MV-4-11 (cell line): ENCODE measurements at regions not wholly inside any gene's neighbourhood (a gene's known extent, or its start where the extent isn't known, plus 50 kb on each side); places are given as distances from the start of the nearest gene placed in this dataset.
"Not testable (repeated sequence)": the region's sequence is repeated elsewhere in the genome, so short reads cannot be mapped to it uniquely, and the experiment has no call there.

Experiments used
- DNase-seq: peaks from one replicate; lab custom pipeline; 2025; lab: John Stamatoyannopoulos, UW

DNA sequence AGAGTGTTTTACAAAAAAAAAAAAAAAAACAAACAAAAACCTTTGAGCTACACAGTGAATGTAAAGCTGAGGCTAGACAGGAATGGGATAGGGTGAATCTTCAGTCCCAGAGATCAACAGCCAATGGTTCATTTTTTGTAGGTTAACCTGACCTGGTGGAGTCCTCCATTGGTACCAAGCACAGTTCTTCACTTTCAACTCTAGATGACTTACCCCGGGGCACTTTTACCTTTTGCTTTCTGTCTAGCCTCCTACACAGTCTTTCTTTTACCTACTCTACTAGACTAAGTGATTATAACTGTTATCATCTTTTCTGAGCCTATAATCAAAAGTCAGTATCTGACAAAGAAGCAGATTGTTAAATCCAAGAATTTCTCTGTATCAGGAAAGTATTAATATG, 50.9 kb downstream of the ANXA2R start:
- no peak for DNase-seq

DNA sequence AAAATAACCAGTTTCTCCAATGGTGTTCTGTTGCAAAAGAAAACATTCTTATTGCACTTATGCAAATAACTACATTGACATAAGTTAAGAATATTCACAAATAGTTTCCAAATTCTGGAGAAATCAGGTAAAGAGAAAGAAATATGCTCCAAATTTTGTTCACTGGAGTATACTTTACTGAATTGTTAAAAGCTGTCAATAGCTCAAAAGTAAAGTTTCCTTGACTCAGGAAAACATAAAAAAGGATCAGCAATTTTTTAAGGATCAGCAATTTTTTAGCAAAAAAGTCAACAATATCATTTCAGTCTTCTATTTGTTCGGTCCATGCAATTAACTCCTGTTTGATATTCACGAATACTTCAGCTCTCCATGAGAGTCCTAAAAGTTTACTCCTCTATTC, 51.6 kb downstream of the ANXA2R start:
- DNase-seq, result no peak

DNA sequence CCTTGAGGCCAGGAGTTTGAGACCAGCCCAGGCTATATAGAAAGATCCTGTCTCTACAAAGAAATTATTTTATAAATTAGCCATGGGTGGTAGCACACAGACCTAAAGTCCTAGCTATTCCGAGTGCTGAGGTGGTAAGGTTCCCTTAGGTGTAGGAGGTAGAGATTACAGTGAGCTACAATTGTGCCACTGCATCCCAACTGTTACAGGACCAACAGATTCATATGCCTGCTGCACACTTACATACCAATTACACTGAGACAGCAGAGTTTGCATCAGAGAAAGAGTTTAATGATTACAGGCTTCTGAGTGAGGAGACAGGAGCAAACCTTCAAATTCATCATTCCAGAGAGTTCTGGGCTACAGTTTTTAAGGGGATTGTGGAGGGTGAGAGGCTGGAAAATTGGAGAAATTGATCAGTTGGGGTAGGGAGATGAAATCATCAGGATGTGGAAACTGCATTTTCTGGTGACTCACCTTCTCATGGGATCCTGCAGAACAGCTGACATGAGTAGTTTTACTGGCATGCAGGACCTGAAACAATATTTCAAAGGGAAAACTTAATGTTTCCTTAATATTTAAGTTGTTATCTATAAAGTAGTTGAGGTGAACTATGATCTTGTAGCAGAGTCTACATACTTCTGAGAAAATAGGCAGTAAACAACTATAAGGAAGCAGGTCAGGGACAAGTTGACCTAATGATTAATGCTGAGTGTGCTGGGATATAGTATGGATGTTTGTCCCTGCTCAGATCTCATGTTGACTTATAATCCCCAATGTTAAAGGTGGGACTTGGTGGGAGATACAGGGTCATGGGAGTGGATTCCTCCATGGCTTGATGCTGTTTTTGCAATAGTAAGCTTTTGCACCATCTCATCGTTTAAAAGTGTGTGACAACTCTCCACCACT, 54.7 kb downstream of the ANXA2R start:
- no peak for DNase-seq

DNA sequence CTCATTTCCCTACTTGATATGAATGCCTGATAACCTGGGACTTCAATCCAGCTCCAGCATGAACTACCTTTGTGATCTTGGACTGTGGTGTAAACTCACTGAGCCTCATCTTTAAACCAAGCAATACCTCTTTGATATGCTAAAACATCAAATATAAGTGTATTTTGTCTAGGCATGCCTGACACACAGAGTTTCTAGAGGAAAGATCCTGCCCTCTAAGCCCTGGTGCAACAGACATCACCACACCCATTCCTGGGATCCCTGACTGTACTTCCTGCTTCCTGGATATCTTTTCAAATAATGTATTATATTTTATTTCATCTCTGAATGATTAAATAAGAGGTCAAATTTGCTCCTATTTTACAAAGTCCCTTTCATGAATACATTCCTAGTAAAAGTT, 55.8 kb downstream of the ANXA2R start:
- DNase-seq, result no peak

DNA sequence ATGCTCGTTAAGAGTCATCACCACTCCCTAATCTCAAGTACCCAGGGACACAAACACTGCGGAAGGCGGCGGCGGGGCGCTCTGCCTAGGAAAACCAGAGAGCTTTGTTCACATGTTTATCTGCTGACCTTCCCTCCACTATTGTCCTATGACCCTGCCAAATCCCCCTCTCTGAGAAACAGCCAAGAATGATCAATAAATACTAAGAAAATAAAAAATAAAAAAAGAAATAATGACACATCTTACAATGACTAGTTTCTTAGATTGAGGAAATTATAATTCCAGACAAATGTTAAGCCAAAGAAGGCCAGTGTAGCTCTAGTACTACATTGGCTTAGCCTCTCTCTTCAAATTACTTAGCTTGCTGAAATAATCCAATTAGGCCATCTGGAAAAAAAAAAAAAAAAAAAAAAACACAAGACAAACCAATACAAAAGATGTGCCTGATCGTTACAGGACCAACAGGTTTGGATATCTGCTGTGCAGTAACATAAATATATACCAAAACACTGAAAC, 58.0 kb downstream of the ANXA2R start:
- DNase-seq, result no peak

DNA sequence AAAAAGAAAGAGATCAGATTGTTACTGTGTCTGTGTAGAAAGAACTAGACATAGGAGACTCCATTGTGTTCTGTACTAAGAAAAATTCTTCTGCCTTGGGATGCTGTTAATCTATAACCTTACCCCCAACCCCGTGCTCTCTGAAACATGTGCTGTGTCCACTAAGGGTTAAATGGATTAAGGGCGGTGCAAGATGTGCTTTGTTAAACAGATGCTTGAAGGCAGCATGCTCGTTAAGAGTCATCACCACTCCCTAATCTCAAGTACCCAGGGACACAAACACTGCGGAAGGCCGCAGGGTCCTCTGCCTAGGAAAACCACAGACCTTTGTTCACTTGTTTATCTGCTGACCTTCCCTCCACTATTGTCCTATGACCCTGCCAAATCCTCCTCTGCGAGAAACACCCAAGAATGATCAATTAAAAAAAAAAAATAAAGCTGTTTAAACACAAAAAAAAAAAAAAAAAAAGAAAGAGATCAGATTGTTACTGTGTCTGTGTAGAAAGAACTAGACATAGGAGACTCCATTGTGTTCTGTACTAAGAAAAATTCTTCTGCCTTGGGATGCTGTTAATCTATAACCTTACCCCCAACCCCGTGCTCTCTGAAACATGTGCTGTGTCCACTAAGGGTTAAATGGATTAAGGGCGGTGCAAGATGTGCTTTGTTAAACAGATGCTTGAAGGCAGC, 58.6 kb downstream of the ANXA2R start:
- not testable (repeated sequence) for DNase-seq

DNA sequence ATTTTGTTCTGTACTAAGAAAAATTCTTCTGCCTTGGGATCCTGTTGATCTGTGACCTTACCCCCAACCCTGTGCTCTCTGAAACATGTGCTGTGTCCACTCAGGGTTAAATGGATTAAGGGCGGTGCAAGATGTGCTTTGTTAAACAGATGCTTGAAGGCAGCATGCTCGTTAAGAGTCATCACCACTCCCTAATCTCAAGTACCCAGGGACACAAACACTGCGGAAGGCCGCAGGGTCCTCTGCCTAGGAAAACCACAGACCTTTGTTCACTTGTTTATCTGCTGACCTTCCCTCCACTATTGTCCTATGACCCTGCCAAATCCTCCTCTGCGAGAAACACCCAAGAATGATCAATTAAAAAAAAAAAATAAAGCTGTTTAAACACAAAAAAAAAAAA, 59.1 kb downstream of the ANXA2R start:
- not testable (repeated sequence) for DNase-seq

DNA sequence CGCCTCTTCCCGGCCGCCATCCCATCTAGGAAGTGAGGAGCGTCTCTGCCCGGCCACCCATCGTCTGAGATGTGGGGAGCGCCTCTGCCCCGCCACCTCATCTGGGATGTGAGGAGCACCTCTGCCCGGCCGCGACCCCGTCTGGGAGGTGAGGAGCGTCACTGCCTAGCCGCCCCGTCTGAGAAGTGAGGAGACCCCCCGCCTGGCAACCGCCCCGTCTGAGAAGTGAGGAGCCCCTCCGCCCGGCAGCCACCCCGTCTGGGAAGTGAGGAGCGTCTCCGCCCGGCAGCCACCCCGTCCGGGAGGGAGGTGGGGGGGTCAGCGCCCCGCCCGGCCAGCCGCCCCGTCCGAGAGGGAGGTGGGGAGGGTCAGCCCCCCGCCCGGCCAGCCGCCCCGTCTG, 59.7 kb downstream of the ANXA2R start:
- DNase-seq, result not testable (repeated sequence)

DNA sequence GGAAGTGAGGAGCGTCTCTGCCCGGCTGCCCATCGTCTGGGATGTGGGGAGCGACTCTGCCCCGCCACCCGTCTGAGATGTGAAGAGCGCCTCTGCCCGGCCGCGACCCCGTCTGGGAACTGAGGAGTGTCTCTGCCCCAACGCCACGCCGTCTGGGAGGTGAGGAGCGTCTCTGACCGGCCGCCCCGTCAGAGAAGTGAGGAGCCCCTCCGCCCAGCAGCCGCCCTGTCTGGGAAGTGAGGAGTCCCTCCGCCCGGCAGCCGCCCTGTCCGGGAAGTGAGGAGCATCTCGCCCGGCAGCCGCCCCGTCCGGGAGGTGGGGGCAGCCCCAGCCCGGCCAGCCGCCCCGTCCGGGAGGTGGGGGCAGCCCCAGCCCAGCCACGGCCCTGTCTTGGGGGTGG, 60.9 kb downstream of the ANXA2R start:
- DNase-seq, result not testable (repeated sequence)

DNA sequence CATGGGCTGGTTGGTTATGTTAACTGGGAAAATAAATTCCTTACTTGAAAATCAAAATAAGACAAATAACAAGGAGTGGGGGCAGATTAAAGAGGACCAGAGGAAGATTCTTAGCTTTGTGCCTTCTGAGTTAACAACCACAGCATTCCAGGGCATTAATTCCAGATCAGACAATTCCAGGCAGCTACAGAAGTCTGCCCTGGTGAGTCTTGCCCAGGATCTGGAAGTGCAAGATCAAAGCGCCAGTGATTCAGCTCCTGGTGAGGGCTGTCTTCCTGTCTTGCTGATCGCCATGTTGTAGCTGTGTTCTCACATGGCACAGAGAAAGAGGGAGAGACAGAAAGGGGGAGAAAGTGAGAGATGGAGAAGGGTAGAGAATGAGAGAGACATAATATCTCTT, 65.6 kb downstream of the ANXA2R start:
- DNase-seq, result no peak

DNA sequence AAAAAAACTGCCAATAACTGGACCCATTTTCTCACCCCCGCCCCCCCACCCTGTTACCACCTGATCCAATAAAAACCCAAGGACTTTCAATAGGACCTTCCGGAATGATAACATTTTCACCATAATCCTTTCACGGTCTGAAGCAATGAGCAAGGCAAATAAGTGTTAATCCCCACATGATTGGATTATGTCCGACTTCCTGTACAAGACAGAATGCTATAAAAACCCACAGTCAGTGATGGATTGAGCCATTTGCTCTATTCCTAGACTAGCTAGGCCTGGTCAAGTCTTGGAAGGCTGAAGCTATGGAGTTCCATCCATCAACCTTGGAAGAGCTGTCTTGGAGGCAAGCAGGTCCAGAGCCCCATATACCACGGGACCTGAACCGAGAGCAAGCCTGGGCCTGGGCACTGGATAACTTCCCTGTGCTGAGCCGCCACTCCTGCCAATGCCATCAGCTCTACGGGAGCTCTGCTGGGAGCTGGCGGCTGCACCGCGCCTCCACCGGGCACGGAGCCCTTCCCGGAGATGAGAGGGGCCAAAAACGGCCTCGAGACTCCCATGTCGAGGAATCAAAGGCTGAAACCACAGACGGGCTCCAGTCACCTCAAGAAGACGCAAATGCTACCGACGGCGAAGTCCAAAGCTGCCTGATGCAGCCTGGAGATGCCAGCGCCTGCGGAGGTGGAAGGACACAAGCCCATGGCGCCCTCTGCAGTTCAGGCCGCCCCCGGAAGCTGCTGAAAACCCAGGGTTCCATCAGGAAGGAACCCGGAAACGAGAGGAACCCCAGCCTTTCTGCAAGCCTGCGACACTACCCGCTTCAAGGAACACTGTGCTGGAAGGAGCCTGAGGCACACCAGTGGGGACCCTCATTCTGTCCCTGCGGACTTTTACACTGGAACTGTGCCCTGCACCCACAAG, 69.2 kb downstream of the ANXA2R start:
- DNase-seq, result no peak

DNA sequence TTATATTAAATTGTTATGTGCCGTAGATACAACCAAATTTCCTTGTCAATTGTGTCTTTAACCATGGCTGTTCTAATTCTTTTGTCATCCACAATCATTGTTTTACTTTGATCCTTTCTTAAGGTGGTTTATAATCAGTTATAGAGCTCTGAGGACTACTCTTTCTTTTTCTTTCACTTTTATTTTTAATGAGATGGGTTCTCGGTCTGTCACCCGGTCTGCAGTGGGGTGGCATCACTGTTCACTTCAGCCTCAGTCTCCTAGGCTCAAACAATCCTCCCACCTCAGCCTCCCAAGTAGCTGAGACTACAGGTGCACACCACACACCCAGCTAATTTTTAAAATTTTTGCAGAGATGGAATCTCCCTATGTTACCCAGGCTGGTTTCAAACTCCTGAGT, 74.2 kb downstream of the ANXA2R start:
- DNase-seq, result no peak

DNA sequence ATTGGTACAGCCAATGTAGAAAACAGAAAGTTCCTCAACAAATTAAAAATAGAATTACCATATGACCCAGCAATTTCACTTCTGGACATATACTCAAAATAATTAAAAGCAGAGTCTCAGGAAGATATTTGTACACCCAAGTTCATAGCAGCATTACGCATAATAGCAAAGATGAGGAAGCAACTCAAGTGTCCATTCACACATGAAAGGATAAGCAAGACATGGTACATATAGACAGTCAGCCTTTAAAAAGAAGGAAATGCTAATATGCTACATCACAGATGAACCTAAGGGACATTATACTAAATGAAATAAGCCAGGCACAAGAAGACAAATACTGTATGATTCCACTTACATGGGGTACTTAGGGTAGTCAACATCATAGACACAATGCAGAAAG, 76.7 kb downstream of the ANXA2R start:
- no peak for DNase-seq

DNA sequence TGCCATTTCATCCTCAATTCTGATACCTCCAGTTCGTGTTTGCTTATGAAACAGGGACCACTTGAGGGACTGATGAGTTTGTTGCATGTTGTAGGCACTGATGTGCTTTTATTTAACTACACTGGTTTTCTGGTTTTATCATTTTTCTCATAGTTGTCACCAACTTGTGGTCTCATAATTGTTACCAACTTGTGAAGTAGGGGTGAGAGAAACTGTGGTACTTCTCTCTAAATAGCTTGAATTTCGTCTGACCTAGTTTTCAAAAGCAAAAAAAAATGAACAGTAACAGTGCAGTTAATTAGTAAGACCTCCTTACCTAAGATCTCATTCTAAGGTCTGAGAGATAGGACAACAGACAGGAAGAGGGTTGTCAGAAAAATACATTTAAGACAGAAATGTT, 78.0 kb downstream of the ANXA2R start:
- no peak for DNase-seq

DNA sequence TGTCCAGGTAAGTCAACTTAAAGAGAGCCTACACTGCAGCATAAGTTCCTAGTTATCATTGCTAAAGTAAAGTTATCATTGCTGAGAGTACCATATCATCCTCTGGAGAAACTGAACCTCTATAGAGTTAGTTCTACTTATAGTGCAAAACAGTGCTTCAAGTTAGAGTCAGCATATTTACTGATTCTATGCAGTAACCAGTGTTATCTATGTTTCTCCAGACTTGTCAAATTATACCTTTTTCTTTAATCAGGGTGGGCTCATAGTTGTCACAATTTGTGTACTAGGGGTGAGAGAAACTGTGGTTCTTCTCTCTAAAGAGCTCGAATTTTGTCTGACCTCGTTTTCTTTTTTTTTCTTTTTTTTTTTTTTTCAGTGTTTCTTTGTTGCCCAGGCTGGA, 79.6 kb downstream of the ANXA2R start:
- no peak for DNase-seq

DNA sequence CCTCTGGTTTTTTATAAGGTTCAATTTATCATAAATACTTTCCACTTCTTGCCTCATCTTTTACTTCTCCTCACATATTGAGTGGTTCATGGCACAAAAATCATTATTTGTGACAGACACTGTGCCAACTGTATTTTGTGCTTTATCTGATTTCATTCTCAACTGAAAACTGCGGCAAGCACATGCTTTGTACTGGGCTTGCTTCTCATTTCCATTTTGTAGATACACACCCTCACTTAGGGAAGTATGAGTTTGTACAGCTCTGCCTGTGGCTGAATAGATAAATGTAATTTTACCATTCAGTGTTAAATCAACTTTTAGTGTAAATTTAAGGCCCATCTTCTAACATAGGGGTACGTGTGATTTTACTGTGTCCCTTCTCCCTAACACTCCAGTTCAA, 83.6 kb downstream of the ANXA2R start:
- no peak for DNase-seq

DNA sequence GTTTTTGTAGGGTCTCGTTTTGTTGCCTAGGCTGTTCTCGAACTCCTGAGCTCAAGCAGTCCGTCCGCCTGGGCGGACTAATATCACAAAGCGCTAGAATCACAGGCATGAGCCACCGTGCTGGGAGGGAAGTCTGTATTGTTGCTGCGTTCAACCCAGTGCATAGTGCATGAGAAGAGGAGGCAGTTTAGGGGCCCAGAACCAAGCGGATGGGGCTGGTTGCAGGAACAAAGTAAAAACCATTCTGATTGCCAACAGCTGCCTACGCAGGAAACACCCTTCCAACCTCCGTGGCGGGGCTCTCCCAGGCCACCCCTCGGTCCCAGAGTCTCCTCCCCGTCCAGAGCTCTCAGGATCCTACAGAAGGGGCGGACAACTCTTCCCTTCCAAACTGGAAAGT, 87.1 kb downstream of the ANXA2R start:
- DNase-seq, result no peak

DNA sequence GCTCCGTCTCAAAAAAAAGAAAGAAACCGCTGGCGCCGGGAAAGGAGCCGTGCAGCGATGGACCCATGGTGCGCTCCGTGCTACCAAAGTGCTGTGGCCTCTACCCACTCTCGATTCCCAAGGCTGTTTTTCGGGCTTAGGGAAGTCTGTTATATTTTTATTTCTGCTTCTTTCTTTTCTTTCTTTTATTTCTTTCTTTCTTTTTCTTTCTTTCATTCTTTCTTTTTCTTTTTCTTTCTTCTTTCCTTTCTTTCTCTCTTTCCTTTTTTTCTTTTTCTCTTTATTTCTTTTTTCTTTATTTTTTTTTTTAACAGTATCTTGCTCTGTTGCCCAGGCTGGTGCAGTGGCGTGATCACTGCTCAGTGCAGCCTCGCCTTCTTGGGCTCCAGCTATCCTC, 87.5 kb downstream of the ANXA2R start:
- no peak for DNase-seq

DNA sequence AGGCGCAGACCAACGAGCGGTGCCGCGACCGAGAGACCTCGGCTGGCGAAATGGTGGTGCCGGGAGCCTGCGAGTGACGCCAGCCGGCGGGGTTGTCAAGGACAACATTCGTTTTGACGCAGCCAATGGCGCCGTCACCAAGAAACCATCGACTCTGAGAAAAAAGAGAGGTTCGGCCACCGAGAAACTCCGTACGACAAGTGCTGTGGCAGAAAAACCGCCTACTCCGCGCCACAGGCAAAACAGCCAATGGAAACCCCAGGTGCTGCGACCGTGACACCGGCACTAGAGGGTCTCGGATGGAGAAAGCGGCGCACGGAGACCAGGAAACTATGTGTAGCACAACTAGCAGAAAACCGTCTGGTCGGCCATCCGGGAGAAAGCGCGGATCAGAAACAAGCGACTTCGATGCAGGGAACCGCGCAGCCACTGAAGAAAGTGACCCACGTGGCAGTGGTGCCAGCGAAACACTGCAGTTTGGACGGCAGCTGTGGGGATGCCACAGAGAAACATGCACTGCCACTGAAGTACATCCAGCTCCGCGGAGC, 88.8 kb downstream of the ANXA2R start:
- peak; percentile 49 for DNase-seq

DNA sequence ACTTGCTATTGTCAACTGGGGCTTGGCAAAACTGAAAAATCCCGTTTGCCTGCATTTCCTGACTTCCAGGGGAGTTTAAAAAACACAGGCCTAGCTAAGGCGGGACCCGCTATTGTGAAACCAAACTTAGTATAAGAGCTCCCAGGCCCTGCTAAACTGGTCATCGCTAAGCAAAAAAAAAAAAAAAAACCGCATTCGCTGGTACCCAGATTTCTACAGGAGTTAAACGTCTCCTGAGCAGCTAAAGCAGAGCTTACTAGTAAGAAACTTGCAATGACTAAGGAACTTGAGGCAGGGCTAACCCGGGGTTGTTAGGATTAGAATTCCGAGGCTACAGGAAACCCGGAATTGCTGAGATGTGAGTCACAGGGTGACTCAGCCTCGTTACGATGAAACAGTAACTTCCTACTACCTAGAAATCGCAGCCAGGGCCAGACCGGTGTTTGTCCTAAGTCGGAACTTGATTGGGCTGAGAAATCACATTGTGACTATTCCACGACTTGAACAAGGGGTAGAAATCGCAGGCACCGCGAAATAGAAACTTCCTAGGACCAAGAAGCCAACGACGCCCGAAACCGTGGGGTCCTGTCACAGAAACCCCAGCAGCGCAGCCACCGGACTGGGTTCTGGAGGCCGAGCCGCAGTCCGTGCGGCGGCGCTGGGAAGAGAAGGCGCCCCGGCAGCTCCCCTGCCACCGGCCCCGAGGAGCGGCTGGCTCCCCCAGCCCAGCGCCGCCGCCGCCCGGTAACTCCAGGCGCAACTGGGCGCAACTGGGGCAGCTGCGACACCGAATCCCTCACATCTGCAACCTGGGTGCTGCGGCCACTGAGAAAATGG, 89.4 kb downstream of the ANXA2R start:
- DNase-seq, result peak; percentile 95

DNA sequence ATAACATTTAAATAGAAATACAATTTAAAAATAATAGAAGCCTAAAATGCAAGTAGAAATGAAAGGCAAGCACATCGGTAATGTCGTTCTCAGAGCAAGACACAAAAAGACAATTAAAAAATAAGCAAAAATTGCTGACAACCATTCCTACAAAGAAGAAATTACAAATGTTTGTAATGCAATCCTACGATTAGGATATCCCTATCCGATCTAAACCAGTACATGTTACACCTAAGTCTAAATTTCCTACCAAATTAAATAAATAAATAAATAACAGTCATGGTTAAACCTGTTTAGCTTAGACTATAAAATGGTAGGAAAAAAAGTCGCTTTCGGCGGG, 90.0 kb downstream of the ANXA2R start:
- DNase-seq, result no peak
